GM18520 (cell line): ENCODE measurements at regions not wholly inside any gene's neighbourhood (a gene's known extent, or its start where the extent isn't known, plus 50 kb on each side); places are given as distances from the start of the nearest gene placed in this dataset.
"Not testable (repeated sequence)": the region's sequence is repeated elsewhere in the genome, so short reads cannot be mapped to it uniquely, and the experiment has no call there.

Source experiments
- ATAC-seq: cut with Tn5 transposase; IDR thresholded peaks from one replicate; pipeline ENCODE4 v1.9.1; 2021; ENCODE audit not compliant: unreplicated experiment

DNA sequence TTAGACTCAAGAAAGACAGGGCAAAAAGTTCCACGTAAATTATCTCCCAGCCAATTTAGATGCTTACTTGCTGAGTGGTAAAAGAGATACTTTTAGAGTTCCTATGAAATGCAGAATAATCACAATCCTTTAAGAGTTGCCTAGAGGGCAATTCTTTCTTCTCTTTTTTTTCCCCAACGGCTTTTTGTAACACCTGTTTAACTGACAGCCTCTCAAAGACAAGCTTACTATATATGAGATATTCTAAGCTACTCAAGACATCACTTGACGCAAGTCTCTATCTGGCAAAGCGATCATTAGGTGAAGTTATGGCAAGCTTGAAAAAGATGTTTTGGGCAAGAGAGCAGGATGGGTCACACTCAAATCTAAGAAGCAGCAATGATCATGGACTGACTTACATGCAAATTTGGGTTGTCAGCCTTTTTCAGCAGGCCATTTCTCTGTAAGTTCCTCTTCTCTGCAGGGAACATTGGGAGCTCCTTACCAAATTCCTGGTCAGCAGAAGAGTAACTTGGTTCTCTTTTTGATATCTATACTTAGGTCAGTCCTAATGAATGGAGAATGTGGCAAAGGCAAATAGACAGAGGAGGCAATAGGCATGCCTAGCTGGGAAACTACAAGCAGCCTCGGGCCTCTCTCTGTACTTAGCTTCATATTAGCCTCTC lies 162.9 kb upstream of the FGF13 start:
- no peak for ATAC-seq

DNA sequence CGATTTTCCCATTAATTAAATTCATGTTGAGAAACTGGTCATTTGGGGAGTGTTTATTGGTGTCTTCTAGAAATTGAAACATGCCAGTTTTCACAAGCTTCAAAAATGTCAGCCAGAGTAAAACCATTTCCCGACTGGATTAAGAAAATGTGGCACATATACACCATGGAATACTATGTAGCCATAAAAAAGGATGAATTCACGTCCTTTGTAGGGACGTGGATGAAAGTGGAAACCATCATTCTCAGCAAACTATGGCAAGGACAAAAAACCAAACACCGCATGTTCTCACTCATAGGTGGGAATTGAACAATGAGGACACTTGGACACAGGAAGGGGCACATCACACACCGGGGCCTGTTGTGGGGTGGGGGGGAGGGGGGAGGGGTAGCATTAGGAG lies 162.1 kb upstream of the FGF13 start:
- not testable (repeated sequence) for ATAC-seq

DNA sequence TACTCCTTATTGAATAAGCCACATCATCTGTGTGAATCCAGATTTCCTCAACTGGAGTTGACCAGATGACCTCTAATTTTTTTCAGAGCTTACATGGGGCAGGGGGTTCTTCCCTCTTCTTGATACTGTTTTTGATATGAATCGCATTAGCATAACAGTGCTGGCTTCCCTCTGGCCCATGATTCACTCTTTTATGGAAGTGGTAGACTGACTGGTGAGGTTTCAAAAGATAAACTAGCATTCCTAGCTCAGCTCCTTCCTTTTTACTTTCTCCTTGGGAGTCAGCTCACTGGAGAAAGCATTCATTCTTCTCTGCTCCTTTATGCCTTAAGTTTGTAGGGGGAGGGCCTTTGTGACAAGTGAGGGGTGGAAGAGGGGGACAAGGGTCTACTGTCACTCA lies 161.0 kb upstream of the FGF13 start:
- ATAC-seq: no peak

DNA sequence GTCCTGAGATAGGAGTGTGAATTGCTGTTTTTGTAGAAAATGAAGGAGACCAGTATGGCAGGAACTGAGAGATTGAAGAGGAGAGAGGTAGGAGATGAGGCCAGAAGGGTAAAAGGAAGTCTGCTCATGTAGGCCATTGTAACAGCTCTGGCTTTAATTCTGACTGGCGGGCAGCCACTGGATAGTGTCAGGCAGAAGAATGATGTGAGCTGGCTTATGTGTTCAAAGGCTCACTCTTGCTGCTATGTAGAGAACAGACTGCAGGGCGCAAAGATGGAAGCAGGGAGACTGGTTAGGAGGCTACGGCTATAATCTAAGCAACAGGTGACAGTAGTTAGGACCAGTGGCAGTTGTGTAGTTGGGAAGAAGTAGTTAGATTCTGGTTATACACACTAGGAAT lies 160.2 kb upstream of the FGF13 start:
- ATAC-seq: no peak

DNA sequence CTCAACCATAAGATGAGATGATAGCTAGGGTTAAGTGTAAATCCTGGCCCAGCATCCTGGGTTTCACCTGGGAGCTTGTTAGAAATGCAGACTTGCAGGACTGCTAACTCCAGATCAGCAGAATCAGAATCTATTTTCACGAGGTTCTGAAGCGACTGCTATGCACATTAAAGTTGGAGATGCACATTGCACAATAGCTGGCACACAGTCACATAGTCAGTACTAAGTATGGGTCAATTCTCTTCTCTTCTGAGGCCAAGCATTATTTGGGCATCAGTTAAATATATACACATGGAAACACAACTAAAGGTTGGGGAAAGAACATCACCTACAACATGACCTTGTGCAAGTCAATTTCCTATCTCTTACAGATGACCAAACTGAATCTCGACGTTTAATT lies 155.1 kb upstream of the FGF13 start:
- ATAC-seq: no peak

DNA sequence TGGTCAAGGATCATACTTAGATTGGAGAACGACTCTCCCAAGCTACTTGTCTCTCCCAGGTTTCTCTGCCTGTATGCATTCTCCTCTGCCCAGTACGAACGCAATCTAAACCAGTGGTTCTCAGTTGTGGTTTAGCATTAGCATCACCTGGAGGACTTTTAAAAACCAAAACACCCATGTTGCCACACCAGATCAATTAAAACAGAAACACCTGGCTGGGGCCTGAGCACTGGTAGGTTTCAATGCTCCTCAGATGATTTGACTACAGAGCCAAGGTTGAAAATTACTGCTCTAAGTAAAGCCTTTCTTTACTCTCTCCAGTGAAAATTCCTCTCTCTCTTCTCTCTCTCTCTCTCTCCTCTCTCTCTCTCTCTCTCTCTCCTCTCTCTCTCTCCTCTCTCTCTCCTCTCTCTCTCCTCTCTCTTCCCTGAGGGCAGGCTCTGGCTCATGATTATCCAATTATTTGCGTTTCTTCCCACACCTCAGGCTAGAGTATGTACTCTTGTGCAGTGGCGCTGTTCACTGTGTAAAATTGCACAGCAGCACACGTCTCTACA lies 153.7 kb upstream of the FGF13 start:
- no peak for ATAC-seq

DNA sequence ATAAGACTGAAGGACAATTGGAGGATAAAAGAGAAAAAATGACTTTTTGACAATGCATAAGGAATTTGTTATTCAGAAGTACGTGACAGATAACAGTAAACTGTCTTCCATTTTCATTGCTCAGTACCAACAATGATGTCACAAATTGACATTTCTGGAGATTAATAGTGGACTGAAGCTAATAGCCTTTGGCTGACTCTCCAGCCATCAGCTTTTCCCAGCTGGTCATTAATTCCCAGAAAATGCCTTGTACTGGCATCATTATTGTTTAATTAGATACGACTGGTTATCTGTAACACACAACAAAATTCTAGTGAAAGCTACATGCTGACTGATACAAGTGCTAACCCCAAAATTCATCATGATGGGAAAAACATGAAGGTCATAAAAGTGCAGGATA lies 147.9 kb upstream of the FGF13 start:
- no peak for ATAC-seq

DNA sequence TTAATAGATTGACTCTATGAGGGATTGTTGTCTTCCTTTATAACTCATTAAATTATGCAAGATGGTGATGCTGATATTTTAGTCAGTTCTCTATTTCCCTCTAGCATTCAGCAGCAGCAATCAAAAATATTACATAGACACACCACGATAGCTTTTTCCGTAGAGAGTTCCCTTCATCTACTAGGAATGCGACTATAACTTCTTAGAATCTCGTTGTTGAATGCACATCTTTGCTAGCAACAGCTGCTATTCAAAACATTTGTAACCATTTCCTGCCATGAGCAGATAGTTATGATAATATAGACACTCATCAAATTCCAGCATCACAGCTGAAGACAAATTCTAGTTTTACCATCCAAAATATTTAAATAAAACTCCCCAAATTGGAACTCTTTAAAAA lies 147.4 kb upstream of the FGF13 start:
- ATAC-seq: no peak

DNA sequence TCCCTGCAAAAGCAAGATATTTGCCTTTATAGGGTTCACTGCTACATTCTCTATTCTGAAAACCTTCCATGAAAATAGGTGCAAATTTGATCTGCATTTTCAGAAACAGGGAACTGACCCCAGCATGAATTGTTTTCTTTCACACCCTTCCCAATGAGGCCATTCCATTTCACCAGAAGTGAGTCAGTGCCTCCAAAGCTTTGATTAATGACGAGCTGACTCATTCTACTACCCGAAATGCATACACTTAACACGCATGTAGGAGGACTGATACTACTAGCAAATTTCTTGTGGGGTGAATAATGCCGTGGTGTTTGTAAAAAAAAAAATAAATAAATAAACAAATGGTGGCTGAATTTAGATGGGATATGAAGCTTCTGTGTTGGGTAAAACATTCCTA lies 146.9 kb upstream of the FGF13 start:
- ATAC-seq: no peak

DNA sequence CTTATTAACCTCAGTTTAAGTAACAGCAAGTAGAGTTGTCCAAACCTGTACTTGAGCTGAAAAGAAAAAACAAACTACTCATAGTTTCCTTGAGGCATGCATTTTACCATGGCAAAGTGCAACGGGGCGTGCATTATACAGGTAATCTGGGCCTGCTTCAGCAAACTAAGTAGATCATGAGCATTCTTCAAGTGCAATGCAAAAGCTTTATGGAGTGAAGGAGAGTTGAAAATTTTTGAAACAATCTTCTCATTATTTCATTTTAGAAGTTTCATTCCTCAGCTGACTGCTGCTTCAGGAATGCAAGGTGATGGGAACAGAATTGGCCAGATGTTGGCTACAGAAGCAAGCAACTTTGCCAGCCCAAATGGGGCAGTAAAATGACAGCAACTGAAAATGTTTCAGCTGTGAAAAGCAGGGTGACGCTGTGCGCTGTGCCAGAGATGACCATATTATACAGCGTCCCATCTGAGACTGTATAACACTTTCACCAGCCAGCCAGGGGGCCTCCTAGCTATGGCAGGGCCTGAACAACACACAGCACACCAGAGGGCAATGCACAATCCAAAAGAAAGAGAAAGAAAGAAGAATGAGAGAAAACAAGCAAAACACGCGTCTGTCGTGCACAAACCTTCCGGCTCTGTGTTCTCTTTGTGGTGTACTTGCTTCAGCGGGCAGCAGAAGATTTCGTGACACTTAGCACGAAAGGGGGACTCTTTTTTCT lies 145.5 kb upstream of the FGF13 start:
- no peak for ATAC-seq

DNA sequence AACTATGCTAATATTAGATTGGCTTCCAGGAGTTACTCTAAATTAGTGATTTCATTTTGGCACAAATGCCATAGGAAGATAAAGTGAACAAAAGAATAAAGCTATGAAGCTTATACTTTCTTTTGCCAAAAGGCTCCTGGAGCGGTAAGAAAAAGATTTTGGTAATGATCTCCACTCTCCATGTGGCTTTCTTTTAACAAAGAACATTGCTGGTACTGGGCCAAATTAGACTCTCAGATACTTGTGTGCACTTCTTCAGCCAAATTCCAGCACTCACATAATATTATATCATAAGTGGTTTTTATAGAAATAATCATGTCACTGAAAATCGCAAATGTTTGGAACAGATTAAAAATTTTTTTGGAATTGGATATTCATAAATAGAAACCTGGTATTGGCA lies 142.4 kb upstream of the FGF13 start:
- ATAC-seq: no peak

DNA sequence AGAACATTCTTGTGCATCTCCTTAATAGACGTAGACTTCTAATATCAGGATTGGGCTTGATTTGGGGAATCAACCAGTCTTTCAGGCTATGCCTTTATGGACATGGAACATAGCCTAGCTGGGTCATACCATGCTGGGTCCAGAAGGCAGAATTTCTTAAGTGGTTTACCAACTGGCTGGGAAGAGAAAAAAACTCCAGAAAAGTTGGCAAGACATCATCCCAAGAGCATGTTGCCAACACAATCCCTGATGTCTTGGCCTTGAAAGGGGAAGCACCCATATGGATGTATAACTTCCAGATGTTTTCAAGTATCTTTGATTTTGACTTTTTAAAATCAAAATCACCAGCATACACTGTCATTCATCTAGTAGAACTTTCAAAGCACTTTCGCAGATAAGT lies 138.0 kb upstream of the FGF13 start:
- no peak for ATAC-seq

DNA sequence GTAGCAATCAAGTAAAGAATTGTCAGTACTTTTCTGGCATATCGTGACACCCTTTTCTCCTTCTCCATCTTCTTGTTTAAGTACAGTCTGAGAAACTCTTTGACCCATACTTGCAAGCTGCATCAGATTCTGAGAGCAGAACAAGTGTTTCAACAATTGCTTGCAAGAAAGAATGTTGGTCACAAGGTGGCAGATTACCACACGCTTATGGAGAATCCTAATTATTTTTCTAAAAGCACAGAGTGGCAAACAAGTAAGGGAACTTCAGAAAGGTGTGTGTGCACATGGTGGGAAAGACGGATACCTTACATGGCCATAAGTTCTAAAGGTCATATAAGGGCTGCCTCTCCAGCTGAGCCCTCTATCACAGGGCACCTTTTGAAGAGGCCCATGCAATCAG lies 136.4 kb upstream of the FGF13 start:
- ATAC-seq: no peak

DNA sequence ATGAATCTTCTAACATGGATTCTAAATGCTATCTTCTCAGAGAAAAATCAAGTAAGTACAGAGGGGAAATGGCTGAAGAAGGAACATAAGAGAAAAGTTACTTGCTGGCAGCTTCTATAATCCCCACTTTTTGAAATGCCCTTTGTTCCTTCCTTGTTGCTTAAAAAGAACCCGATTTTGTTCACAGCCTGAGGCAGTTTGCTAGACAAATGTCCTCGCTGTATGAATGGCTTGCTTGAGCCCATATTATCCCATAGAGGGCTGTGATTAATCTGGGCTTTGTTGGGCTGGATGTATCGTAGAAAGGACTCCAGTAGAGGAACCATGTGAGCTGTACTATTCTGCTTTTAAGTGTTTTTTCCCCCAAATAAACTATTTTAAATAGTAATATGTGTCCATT lies 134.3 kb upstream of the FGF13 start:
- no peak for ATAC-seq

DNA sequence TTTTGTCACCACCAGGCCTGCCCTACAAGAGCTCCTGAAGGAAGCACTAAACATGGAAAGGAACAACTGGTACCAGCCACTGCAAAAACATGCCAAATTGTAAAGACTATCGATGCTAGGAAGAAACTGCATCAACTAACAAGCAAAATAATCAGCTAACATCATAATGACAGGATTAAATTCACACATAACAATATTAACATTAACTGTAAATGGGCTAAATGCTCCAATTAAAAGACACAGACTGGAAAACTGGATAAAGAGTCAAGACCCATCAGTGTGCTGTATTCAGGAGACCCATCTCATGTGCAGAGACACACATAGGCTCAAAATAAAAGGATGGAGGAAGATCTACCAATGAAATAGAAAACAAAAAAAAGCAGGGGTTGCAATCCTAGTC lies 95.9 kb upstream of the FGF13 start:
- not testable (repeated sequence) for ATAC-seq

DNA sequence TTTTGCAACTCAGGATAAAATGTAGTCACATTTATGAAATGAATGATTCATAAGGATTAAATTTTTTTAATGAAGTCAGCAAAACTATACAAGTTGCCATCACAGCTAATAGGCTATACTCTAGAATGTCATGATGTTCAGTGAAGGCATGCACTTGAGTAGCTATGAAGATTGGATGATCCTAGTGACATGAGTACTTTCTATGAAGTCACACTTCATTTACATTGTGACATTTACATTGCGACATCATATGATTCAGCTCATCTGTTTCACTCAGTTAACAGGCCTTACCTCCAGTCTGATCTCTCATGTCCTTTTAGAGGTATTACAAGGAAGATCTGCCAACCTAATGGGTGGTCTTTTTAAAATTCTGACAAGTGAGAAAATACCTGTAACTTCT lies 82.7 kb upstream of the FGF13 start:
- no peak for ATAC-seq

DNA sequence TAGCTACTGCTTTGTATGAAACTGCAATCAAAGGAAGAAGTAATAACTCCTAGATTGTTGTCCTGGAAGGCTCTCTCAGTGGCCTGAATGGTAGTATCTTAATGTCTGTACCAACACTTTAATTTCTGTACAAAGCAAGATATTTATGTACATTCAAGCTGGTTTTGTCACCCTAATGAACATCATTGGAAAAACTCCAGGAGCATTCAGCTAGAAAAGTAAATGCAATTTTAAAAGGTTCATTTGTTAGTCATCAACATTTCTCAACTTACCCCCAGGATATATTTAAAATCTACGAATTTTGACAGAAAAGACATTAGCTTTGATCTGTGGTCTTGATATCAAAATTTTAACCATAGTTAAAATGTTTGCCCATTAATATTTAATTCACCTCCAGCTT lies 80.0 kb upstream of the FGF13 start:
- no peak for ATAC-seq

DNA sequence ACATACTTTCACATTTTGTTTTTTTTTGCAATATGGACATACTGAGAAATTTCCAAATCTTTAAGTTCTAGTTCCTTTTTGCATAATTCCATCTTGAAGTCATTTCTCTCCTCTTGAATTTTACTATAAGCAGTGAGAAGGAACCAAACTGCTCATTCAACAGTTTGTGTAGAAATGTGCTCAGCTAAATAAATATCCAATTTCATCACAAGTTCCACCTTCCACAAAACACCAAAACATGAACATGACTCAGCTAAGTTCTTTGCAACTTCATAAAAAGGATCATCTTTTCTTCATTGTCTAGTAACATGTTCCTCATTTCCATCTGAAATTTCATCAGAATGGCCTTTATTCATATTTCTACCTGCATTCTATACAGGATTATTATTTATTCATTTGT lies 77.3 kb upstream of the FGF13 start:
- ATAC-seq: no peak

DNA sequence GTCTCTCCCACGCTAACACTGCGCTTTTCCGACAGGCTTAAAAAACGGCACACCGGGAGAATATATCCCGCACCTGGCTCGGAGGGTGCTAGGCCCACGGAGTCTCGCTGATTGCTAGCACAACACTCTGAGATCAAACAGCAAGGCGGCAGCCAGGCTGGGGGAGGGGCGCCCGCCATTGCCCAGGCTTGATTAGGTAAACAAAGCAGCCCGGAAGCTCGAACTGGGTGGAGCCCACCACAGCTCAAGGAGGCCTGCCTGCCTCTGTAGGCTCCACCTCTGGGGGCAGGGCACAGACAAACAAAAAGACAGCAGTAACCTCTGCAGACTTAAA lies 67.0 kb upstream of the FGF13 start:
- ATAC-seq: not testable (repeated sequence)

DNA sequence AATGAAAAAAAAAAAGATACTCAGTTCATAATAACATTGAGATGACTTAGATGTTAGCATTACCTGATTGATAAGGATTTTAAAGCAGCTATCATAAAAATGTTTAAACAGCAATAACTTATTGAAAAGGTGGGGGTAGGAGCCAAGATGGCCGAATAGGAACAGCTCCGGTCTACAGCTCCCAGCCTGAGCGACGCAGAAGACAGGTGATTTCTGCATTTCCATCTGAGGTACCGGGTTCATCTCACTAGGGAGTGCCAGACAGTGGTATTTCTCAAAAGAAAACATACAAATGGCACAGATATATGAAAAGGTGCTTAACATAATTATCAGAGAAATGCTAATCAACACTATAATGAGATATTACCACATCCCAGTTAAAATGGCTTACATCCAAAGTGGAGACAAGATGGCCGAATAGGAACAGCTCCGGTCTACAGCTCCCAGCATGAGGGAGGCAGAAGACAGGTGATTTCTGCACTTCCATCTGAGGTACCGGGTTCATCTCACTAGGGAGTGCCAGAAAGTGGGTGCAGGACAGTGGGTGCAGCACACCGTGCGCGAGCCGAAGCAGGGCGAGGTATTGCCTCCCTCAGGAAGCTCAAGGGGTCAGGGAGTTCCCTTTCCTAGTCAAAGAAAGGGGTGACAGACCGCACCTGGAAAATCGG lies 66.5 kb upstream of the FGF13 start:
- ATAC-seq: not testable (repeated sequence)

DNA sequence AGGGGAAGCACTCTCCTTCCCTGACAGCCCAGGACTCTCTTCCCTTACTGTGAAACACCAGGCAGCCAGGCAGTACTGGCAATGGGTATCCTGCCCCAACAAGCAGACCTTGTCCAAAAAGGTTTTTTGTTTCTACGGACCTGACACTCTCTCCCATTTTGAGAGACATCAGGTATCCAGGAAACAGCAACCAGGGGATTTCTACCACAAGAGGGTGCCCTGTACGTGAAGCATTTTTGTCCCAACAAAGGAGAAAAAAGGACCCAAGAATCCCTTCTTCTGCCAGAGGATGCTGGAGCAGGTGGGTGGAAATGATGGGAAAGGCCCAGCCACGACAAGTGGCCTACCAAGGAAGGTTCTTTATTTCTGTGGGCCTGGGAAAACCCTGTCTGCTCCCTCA lies 65.7 kb upstream of the FGF13 start:
- no peak for ATAC-seq

DNA sequence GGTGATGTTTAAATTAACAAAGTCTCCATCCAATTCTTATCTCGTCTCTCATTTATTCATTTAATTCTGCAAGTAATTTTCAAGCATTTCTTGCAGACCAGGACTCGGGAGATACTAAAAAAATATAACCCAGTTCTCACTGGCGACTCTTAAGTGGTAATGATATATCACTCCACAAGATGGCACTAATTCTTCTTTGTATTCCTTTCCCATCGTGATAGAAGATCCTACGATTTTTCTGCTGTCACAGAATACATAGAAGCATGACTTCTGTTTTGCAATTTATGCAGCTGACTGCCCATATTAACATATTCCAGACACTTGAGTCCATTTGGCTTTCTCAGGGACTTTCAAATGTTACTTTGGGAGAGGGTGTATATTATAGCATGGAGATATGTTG lies 64.0 kb upstream of the FGF13 start:
- ATAC-seq: no peak
